HepG2 (cell line): ENCODE measurements at regions not wholly inside any gene's neighbourhood (a gene's known extent, or its start where the extent isn't known, plus 50 kb on each side); places are given as distances from the start of the nearest gene placed in this dataset.

Experiments used
- ARNT ChIP-seq: fragments of 450-650 bp; IDR thresholded peaks from 2 replicates; pipeline ENCODE4 v1.6.1; 2017
- CSRNP1 ChIP-seq: sonication (generic); formaldehyde crosslinking; IDR thresholded peaks from 2 replicates; pipeline ENCODE4 v1.8.1; 2023; ENCODE audit warnings: mild to moderate bottlenecking, missing genetic modification reagents
- CTCF ChIP-seq: sonication (generic); formaldehyde crosslinking; IDR thresholded peaks from 2 replicates; pipeline ENCODE4 v1.5.0; 2020; ENCODE audit warnings: mild to moderate bottlenecking, missing genetic modification reagents, moderate library complexity
- FOSL2 ChIP-seq: sonication (generic); formaldehyde crosslinking; IDR thresholded peaks from 2 replicates; pipeline ENCODE4 v1.4.0; 2020; ENCODE audit warnings: missing genetic modification reagents
- FOXM1 ChIP-seq: sonication (generic); formaldehyde crosslinking; IDR thresholded peaks from 2 replicates; pipeline ENCODE4 v1.5.0; 2020; ENCODE audit warnings: missing genetic modification reagents
- HES4 ChIP-seq: sonication (generic); formaldehyde crosslinking; IDR thresholded peaks from 2 replicates; pipeline ENCODE4 v1.9.0; 2021; ENCODE audit warnings: mild to moderate bottlenecking, missing genetic modification reagents, borderline replicate concordance
- POLR2A ChIP-seq, 2 experiments: IDR thresholded peaks; 2 replicates each; pipeline ENCODE4 v1.6.1; 2011; ENCODE audit warnings: low read depth in 2 of 2, low read length in 2 of 2, mild to moderate bottlenecking in 1 of 2, moderate library complexity in 1 of 2; ENCODE audit not compliant: insufficient read depth in 1 of 2
- RFX5 ChIP-seq: IDR thresholded peaks from 2 replicates; pipeline ENCODE4 v1.6.1; 2011; ENCODE audit warnings: low read depth, low read length, improper control_type of control experiment
- STAT6 ChIP-seq: sonication (generic); formaldehyde crosslinking; IDR thresholded peaks from 2 replicates; pipeline ENCODE4 v1.4.0; 2020; ENCODE audit warnings: missing genetic modification reagents, mild to moderate bottlenecking, borderline replicate concordance
- USF2 ChIP-seq, 2 experiments: sonication (generic) in 1 of 2; formaldehyde crosslinking in 1 of 2; IDR thresholded peaks; 2 replicates each; pipeline versions ENCODE4 v1.5.1 to v1.6.1; 2011 to 2020; ENCODE audit warnings: borderline replicate concordance in 1 of 2, low read depth in 1 of 2, low read length in 1 of 2, mild to moderate bottlenecking in 1 of 2, missing genetic modification reagents in 1 of 2, moderate library complexity in 1 of 2
- ZNF17 ChIP-seq: sonication (generic); formaldehyde crosslinking; IDR thresholded peaks from 2 replicates; pipeline ENCODE4 v1.5.0; 2020; ENCODE audit warnings: mild to moderate bottlenecking, missing genetic modification reagents

- TF ChIP-seq RFX5, result no peak
- no peak for TF ChIP-seq HES4 (CRISPR knock-in tag)
- no peak for TF ChIP-seq USF2 (IDR thresholded peaks at IDR 0.05; ENCODE audit: low read depth, low read length)
- no peak for TF ChIP-seq USF2 (CRISPR knock-in tag; IDR thresholded peaks at IDR 0.05; ENCODE audit: borderline replicate concordance)
- TF ChIP-seq POLR2A (IDR thresholded peaks at IDR 0.05; ENCODE audit: insufficient read depth in 1 of 2, low read depth in 2 of 2, low read length in 2 of 2), result no peak
- TF ChIP-seq STAT6, result no peak
- TF ChIP-seq CTCF, result no peak
- TF ChIP-seq ZNF17, result no peak
- TF ChIP-seq CSRNP1 (CRISPR knock-in tag), result no peak
- no peak for TF ChIP-seq FOSL2
- TF ChIP-seq FOXM1 (CRISPR knock-in tag), result no peak
- no peak for TF ChIP-seq ARNT
Measured at GRCh38 chr12:92030618-92031017, 115.0 kb downstream of the BTG1 start.
